ES-I3 (cell line): ENCODE measurements at regions not wholly inside any gene's neighbourhood (a gene's known extent, or its start where the extent isn't known, plus 50 kb on each side); places are given as distances from the start of the nearest gene placed in this dataset.

Experiments used
- H3K36me3 ChIP-seq: 2 replicates; pipeline ENCODE4 v1.6.1; 2013; ENCODE audit warnings: mild to moderate bottlenecking, low read length, control low read depth, moderate library complexity; ENCODE audit not compliant: insufficient read depth
- H3K4me1 ChIP-seq: 2 replicates; pipeline ENCODE4 v1.6.1; 2013; ENCODE audit warnings: mild to moderate bottlenecking, control low read depth, low read length; ENCODE audit not compliant: insufficient read depth
- H3K9ac ChIP-seq: 2 replicates; pipeline ENCODE4 v1.6.1; 2013; ENCODE audit warnings: low read depth, mild to moderate bottlenecking, low read length, moderate library complexity
- H3K9me3 ChIP-seq: 2 replicates; pipeline ENCODE4 v1.6.1; 2013; ENCODE audit warnings: mild to moderate bottlenecking, low read length, moderate library complexity; ENCODE audit not compliant: control insufficient read depth, insufficient read depth

- H3K4me1 ChIP-seq: no peaks in the 10 kb centered on the region; the same call in 1 of the 2 replicates
- H3K9me3 ChIP-seq: no peaks in the 10 kb centered on the region
- no peaks in the 10 kb centered on the region for H3K36me3 ChIP-seq
- H3K9ac ChIP-seq: no peak overlapping the region
Observed at GRCh38 chr12:13875744-13876143, 105.7 kb downstream of the GRIN2B start.

GRCh38 chr12:13870255-13870654 lies 111.1 kb downstream of the GRIN2B start:
- no peaks in the 10 kb centered on the region for H3K36me3 ChIP-seq
- H3K9me3 ChIP-seq: no peaks in the 10 kb centered on the region
- H3K9ac ChIP-seq: no peak overlapping the region
- H3K4me1 ChIP-seq: peaks cover 6% of the 10 kb centered on the region; the same call in 1 of the 2 replicates

- Histone ChIP-seq H3K9ac (no peak overlapping the region), H3K9me3 (no peaks in the 10 kb centered on the region), H3K4me1 (no peaks in the 10 kb centered on the region), H3K36me3 (no peaks in the 10 kb centered on the region)
Observed at GRCh38 chr12:13864081-13864673, 117.2 kb downstream of the GRIN2B start.

- H3K9me3 ChIP-seq: no peaks in the 10 kb centered on the region
- H3K36me3 ChIP-seq: no peaks in the 10 kb centered on the region
- no peaks in the 10 kb centered on the region for H3K4me1 ChIP-seq
- no peak overlapping the region for H3K9ac ChIP-seq
Observed at GRCh38 chr12:13857750-13858149, 123.7 kb downstream of the GRIN2B start.

- H3K9me3 ChIP-seq: no peaks in the 10 kb centered on the region
Observed at GRCh38 chr12:13853471-13853870, 127.9 kb downstream of the GRIN2B start.

GRCh38 chr12:13851828-13852227 lies 129.6 kb downstream of the GRIN2B start:
- no peaks in the 10 kb centered on the region for H3K9me3 ChIP-seq
- no peaks in the 10 kb centered on the region for H3K4me1 ChIP-seq
- no peaks in the 10 kb centered on the region for H3K36me3 ChIP-seq
- no peak overlapping the region for H3K9ac ChIP-seq

More at GRCh38 chr12:13853471-13853870, 127.9 kb downstream of the GRIN2B start:
- Histone ChIP-seq H3K9ac (no peak overlapping the region), H3K36me3 (no peaks in the 10 kb centered on the region), H3K4me1 (no peaks in the 10 kb centered on the region)

GRCh38 chr12:13849456-13849855 lies 131.9 kb downstream of the GRIN2B start:
- Histone ChIP-seq H3K36me3 (no peaks in the 10 kb centered on the region), H3K4me1 (no peaks in the 10 kb centered on the region), H3K9me3 (no peaks in the 10 kb centered on the region), H3K9ac (no peak overlapping the region)

- Histone ChIP-seq H3K36me3 (no peaks in the 10 kb centered on the region), H3K4me1 (no peaks in the 10 kb centered on the region), H3K9ac (no peak overlapping the region), H3K9me3 (no peaks in the 10 kb centered on the region)
Observed at GRCh38 chr12:13843841-13844240, 137.6 kb downstream of the GRIN2B start.

- Histone ChIP-seq H3K9ac (no peak overlapping the region), H3K36me3 (no peaks in the 10 kb centered on the region), H3K4me1 (no peaks in the 10 kb centered on the region), H3K9me3 (no peaks in the 10 kb centered on the region)
Observed at GRCh38 chr12:13841358-13841757, 140.0 kb downstream of the GRIN2B start.

- Histone ChIP-seq H3K4me1 (no peaks in the 10 kb centered on the region), H3K9ac (no peak overlapping the region), H3K9me3 (no peaks in the 10 kb centered on the region), H3K36me3 (no peaks in the 10 kb centered on the region)
Observed at GRCh38 chr12:13839365-13840336, 141.8 kb downstream of the GRIN2B start.

- Histone ChIP-seq H3K36me3 (no peaks in the 10 kb centered on the region), H3K4me1 (no peaks in the 10 kb centered on the region), H3K9me3 (no peaks in the 10 kb centered on the region), H3K9ac (no peak overlapping the region)
Observed at GRCh38 chr12:13836099-13836498, 145.3 kb downstream of the GRIN2B start.

GRCh38 chr12:13835652-13836051 lies 145.8 kb downstream of the GRIN2B start:
- Histone ChIP-seq H3K4me1 (no peaks in the 10 kb centered on the region), H3K9me3 (no peaks in the 10 kb centered on the region), H3K9ac (no peak overlapping the region), H3K36me3 (no peaks in the 10 kb centered on the region)

- H3K36me3 ChIP-seq: no peaks in the 10 kb centered on the region
- no peak overlapping the region for H3K9ac ChIP-seq
- H3K9me3 ChIP-seq: no peaks in the 10 kb centered on the region
- no peaks in the 10 kb centered on the region for H3K4me1 ChIP-seq
Observed at GRCh38 chr12:13834241-13834640, 147.2 kb downstream of the GRIN2B start.

- Histone ChIP-seq H3K9ac (no peak overlapping the region), H3K36me3 (no peaks in the 10 kb centered on the region), H3K4me1 (no peaks in the 10 kb centered on the region), H3K9me3 (no peaks in the 10 kb centered on the region)
Observed at GRCh38 chr12:13817131-13817530, 164.3 kb downstream of the GRIN2B start.

GRCh38 chr12:13816394-13816793 lies 165.0 kb downstream of the GRIN2B start:
- no peaks in the 10 kb centered on the region for H3K9me3 ChIP-seq
- H3K36me3 ChIP-seq: no peaks in the 10 kb centered on the region
- no peaks in the 10 kb centered on the region for H3K4me1 ChIP-seq
- H3K9ac ChIP-seq: no peak overlapping the region
